GM19023 (cell line): ENCODE measurements at regions not wholly inside any gene's neighbourhood (a gene's known extent, or its start where the extent isn't known, plus 50 kb on each side); places are given as distances from the start of the nearest gene placed in this dataset.

Experiments used
- ATAC-seq: cut with Tn5 transposase; IDR thresholded peaks from one replicate; pipeline ENCODE4 v1.9.1; 2021; ENCODE audit warnings: mild to moderate bottlenecking, moderate library complexity; ENCODE audit not compliant: unreplicated experiment

DNA sequence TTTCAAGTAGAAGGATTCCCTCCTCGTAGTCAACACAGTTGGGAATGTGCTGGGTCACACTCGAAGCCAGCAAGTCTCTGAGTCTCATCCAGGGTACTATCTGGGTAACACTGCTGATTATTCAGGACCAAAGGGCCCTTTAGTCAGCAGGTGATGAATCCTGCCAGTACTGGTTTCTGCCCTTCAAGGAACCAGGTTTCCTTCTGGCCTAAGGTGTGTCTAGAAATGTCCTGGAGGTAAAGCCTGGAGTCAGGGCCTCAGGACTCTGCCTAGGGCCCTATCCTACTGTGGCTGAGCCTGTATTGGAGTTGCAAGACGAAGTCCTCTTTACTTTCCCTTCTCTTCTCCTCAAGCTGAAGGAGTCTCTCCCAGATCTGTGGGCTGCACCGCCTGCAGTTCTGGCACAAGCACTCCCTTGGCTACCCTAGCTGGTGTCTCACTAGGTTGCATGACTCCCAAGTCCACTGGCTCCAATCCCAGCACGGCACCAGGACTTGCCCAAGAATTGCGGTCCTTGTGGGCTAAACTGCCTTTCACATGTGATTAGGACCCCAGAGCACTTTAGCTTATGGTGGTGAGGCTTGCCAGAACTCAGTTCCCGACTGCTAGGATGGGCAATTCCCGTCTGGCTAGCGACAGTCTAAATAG is 193.7 kb upstream of the PDE3A start:
- ATAC-seq = no peak

DNA sequence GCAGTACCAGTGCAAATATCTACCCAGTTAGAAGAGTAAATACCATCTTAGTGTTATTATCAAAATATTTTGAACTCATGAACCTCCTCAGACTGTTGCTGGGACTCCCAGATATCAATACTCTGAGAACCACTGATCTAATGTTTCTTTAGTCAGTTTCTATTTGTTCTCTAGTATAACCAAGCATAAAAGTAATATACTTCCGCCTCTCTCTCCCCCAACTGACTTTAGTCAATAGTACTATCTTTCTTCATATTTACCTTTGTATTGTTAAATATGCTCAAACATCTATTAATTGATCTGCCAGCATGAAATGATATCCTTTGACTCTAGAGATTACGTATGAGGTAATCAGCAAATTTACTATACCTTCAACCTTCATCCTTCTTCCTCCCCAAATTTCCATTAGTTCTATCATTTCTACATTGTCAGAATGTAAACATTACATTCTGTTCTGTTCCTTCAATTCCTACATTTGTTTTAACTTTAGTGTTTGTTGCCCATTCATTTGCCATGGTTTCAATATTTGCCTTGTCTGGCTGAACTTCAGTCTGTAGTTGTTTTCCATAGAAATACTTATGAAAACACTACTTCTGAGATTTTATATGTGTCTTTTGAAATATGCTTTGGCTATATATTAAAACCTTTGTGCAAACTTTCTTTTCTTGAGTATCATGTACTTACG is 192.5 kb upstream of the PDE3A start:
- no peak for ATAC-seq

DNA sequence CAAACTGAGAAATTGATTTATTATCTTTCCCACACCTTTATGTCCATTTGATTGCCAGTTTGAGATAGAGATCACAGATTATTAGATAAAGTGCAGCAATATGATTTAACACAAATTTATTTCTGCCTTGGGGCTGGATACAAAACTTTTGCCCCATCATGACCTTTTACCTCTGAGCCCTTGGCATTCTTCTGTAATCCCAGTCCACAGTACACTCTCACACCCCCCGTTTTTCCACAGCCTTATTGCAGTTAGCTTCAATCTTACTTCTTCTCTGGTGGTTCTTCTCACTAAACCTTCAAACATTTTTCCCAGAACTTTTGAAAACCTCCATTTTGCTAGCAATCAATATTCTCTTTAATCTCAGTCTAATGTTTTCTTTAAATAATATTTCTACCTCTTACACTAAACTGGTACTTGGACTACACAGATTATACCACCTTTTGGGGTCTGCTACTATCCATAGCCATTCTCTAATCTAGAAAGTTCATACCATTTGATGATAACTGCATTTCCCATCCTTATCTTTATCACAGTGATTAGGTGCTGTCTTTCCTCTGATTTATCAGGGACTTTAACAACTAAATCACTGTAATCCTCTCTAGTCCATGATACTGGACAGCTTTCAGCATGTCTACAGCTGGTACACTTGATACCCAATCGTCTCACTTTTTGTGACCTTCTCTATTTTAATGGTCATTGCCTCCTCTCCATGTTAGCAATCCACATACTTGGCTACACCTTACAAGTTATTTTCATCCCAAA is 186.7 kb upstream of the PDE3A start:
- ATAC-seq = no peak

DNA sequence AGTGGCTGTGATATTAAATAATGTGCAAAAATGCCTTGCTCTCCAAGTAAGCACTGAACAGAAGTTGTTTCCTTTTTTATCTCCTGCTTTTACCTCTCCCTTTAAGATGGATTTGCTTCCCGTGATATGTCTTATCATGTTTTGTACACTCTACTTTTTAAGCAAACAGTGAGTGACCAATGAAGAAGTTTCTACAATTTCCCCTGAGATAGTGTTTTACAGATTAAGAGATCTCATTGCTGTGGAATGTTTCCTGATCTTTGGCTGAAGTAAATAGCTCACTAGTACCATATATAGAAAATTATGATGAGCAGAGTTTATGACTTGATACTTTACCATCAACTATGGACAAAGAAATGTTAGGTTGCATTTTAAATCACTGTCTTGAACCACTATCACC is 184.8 kb upstream of the PDE3A start:
- ATAC-seq = no peak

DNA sequence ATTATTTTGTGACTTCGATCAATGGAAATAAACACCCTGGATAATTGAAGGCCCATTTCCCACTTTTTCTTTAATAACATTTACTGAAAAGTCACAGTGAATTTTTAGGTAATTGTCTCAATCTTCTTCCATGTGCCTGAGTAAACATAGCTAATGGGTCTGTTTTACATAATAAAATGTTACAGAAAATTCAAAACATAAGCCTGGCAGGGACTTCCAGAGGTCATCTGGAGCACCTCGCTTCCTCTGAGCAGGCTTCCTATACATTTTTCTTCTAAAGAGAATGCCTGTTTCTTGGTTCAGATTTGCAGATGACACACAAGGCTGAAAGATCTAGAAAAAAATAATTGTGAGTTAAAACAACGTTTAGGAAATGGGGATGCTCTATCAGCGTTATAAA is 183.8 kb upstream of the PDE3A start:
- ATAC-seq = no peak

DNA sequence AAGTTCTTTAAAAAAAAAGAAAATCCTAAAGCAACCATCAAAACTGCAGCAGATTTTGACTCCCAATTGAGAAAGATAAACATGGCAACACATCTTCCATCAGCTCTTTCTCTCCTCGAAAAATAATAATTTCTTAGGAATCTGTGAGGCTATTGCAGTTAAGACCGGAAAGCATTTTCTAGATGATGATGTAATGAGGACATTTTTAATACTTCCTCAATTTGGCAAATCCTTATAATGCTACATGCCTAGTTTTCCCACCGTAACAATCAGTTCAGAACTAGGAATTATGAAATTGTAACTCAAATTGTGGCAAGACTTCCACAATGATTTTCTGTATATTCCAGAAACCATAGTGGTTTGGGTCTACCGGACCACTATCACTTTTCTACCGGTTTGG is 180.9 kb upstream of the PDE3A start:
- ATAC-seq = no peak

DNA sequence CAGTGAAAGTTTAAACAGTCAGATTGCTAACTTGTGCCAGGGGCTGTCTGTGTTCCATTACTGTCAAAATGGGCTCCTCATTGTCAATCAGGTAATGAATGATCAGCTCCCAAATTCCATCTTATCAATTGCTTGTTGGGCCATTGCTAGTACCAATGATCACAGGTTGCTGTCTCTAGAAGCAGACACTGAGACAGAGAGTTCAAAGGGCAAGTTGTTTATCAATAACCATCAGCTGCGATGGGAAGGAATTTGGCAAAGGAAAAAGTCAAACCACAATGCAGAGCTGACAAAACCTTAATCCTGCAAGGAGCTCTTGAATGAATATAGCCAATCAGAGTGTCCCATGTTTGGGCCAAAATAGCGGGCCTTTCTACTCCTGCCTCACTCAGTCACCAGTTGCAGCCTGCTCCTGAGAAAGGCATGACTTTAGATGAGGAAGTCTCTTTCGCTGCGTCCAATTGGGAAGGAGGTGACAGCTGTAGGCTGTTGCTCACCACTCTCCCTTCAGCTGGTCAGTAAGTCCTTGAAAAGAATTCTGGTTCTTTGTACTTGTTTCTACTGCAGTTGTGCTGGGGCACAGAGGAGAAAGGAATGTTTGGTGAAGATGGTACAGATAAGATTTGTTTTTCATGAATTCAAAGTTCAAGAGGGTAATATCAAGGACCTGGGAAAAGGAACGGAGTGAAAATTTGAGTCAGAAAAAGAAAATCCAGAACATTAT is 179.2 kb upstream of the PDE3A start:
- no peak for ATAC-seq

DNA sequence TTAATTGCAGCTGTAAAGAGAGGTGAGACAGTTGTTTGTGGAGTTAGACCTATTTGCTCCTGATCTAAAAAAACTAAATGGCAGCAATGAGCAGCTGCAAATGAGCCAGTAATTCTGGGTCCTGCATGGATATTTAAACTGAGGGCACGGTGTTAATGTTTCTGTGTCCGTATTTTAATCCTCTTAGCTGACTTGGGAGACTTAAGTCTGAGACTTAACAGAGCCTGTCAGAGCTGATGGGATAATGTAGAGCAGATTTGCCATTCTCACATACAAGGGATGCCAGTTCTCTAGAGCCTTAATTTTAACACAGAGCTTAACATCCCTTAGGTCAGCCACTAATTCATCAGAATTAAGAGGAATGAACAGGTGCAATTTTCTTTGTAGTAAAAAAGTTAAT is 178.6 kb upstream of the PDE3A start:
- no peak for ATAC-seq

DNA sequence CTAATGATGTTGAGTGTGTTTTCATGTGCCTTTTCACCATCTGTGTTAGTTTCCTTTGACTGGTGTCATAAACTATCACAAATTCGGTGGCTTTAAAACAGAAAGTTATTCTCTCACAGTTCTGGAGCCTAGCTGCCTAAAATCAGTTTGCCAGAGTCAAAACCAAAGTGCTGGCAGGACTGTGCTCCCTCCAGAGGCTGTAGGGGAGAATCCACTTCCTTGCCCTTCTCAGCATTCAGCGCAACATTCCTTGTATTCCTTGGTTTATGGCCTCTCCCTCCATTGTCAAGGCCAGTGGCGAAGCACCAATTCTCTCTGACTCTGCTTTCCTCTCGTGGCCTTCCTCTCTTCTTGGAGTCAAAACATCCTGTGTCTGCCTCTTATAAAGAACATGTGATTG is 174.2 kb upstream of the PDE3A start:
- ATAC-seq = no peak

DNA sequence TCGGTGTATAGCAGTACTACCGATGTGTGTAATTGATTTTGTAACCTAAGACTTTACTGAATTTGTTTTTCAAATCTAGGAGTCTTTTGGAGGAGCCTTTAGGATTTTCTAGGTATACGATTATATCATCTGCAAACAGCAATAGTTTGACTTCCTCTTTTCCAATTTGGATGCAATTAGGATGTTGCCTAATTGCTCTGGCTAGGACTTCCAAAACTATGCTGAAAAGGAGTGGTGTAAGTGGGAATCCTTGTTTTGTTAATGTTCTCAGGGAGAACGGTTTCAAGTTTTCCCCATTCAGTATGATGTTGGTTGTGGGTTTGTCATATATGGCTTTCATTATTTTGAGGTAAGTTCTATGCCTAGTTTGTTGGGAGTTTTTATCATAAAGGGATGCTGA is 171.6 kb upstream of the PDE3A start:
- ATAC-seq = no peak

DNA sequence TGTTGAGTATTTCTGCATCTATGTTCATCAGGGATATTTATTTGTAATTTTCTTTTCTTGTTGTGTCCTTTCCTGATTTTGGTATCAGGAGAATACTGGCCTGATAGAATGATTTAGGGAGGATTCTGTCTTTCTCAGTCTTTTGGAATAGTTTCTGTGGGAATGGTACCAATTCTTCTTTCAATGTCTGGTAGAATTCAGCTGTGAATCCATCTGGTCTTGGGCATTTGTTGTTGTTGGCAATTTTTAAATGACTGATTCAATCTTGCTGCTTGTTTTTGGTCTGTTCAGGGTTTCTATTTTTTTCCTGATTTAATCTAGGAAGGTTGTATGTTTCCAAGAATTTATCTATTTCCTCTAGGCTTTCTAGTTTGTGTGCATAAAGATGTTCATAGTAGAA is 170.9 kb upstream of the PDE3A start:
- no peak for ATAC-seq

DNA sequence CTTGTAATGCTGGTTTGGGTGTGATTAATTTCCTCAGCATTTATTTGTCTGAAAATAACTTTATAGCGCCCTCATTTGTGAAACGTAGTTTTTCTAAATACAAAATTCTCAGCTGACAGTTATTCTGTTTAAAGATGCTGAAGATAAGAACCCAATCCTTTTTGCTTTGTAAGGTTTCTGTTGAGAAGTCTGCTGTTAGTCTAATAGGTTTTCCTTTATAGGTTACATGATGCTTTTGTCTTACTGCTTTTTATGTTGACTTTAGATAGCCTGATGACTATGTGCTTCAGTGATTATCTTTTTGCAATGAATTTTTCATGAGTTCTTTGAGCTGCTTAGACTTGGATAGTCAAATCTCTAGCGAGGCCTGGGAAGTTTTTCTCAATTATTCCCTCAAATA is 168.6 kb upstream of the PDE3A start:
- no peak for ATAC-seq

DNA sequence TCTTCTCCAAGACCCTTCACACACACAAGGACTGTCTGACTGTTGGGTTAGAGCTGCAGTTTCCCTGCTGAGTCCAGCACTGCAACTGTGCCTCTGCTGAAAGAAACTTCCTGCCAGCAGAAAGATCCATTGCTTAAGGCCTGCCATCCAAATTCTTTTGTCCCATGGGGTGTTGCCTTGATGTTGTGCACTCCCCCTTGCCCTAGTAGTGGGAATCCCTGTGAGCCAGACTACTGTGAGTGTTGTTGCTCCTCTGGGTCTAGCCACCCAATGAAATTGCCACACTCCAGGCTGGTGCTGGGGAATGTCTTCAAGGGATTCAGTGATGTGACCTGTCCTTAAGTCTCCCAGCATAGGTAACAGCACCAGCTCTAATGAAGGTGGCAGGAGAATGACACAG is 166.6 kb upstream of the PDE3A start:
- no peak for ATAC-seq

DNA sequence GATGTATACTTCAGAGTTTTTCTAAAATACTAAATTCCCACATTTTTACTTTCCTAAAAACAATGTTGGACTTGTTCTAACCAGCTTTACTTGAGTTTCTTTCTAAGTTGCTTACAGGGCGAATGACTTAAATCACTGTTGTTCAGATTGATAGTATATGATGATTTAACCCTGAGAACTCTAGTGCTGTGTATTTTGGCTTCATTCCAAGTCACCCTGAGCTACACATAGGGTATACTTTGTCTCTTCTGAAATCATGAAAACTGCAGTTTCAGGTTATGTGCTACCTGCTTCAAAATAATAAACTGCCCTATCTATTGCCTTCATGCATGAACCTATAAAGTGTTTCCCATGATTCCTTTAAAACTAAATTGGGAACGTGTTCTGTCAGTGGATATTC is 162.5 kb upstream of the PDE3A start:
- no peak for ATAC-seq

DNA sequence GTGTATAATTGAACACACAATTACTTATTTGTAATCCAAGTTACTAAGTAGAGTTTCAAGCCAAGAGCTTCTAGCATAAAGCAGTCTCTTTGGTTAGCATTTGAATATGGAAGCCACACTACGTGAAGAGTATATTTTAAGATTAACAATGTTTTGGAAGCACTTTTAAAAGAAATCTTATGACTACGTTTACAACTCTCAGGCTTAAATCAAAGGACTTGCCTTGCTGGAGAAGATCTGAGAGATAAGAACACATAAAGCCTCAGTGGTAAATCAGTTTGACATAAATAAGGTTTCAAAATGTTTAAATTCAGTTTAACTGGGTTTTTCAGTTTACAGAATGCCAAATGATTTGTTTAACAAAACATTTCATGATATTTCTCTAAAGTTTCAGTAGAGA is 161.9 kb upstream of the PDE3A start:
- no peak for ATAC-seq

DNA sequence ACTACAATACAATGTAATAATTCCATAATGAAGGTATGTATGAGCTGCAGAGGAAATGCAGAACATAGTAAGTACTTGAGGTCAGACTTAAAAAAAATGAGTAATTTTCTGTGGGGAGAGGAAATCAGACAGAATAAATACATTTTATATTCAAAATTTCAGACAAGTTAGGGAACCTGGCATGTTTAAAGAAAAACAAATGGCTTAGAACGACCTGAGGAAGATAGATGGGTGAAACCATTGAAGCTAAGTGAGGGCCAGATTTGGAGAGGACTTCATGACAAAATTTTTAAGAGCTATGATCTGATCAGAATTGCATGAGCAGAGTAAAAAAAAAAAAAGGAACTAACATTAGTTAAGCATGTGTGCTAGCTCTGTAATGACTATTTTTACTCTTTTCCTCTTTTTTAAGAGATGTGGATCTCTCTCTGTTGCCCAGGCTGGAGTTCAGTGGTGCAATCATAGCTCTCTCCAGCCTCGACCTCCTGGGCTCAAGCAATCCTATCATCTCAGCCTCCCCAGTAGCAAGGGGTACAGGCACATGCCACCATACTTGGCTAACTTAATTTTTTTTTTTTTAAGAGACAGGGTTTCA is 157.6 kb upstream of the PDE3A start:
- ATAC-seq = no peak

DNA sequence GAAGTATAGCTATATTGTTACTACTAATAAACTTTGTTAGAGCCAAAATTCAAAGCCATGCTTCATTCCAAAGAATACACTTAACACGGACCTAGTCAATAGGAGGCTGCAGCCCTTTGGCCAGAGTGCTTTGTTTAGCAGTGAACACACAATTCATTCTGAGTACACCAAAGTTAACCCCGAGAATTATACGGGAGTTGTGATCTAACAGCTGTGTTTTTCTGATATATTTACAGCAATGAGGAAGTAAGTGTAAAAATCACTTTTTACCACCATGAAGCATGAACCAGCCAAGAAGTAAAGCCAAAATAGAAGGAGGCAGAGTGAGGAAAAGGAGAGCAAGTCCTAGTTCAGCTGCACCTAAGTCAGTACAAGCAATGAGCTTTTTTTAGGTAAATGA is 156.8 kb upstream of the PDE3A start:
- no peak for ATAC-seq

DNA sequence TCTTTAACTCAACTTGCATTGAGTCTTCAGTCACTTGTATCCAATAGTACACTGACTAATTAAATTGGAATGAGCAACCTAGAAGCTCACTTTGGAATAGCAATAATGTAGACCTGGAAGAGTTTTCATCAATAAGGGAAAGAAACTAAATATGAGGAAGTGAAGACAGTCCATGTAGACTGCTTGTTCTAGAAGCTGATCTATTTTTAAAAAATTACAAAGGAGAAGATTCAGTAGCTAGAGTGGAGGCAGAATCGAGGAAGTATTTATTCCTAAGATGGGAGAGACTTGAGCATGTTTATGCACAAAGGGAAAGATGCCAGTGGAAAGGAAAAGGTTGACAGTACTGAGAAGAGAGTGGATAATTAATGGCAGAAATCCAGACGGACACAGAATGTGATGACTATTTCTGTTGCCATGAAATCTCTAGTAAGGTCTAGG is 156.3 kb upstream of the PDE3A start:
- ATAC-seq = no peak

DNA sequence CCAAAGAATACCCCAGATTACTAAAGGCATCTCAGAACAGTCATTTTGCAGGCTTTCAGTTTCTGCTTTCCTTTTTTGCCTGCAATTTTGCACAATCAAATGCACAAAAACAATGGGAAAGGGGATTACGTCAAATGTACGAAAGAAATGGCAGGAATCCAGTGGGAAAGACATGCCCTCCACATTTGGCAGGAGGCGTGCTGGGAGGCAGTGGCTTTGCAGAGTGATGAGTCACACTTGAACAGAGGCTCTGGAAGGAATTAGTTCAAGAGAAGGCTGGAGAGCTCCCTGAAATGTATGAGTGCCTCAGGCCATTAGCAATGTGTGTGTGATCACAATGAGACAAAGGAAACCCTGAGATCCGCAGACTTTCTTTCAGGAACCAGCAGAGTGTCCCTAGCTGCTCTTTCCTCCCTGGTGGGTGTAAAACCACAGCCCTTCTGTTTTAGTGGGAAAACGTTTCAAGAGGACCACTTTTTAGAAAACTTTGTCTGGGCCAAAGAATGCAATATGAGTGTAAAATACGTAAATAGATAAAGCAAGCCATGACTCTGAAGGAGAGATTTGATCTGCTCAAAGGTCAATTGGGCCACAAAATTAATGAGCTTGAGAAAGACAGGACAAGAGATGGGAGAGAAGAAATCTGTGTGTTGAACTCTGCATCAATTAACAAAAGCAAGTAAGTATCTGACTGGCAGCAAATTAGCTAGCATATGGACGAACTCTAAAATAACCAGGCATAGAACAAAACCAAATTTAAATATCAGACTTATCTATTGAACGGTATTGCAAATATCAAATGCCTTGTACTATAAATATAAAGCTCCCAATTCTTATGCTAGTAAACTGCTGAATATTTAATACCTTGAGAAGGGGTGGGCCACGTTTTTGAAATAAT is 155.4 kb upstream of the PDE3A start:
- no peak for ATAC-seq
